ENCODE measurements at regions not wholly inside any gene's neighbourhood (a gene's known extent, or its start where the extent isn't known, plus 50 kb on each side); places are given as distances from the start of the nearest gene placed in this dataset.

DNA sequence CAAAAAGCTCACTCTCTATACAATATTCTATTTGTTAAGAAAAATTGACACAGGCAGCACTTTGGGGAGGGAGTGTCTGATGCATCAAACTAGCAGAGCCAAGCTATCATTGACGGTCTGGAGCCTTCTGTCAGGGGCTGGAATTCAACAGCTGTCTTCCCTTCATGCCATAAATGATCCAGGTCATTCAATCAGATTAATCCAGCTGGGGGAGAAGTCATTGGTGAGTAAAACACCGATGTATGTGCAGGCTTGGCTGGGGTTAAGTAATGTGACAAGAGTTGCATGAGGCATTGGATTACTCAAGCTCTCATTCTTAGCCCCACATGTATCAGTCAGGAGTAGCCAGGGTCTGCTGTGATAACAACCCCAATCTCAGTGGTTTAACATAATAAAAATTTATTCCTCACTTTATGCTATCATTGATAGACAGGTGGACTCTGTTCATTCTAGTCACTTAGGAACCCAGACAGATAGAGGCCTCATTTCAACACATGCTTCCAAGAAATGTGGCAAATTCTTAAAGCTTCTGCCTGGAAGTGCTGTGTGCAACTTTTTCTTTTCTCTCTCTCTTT, 118.1 kb upstream of the GADD45A start:
- DNase-seq (ENCODE audit: low read depth, low spot score) (no peak), ATAC-seq (no peak)
- Histone ChIP-seq H3K27me3 (ENCODE audit: control insufficient read depth, insufficient read depth, low read length) (no peaks in the 10 kb centered on the region), H3K9me3 (ENCODE audit: control insufficient read depth, insufficient read depth, low read depth, low read length) (no peaks in the 10 kb centered on the region), H3K36me3 (ENCODE audit: control insufficient read depth, insufficient read depth, low read length) (no peaks in the 10 kb centered on the region), H3K27ac (ENCODE audit: low read length) (peak overlapping the region; percentile 78; the same call in 1 of the 2 replicates), H3K4me1 (ENCODE audit: control insufficient read depth, insufficient read depth, low read length) (peaks cover 34% of the 10 kb centered on the region), H3K4me3 (ENCODE audit: low read depth in 2 of 2, low read length in 2 of 2) (no peak overlapping the region)
- BruUV-seq (replicated peaks): no TSS peak
- TF ChIP-seq POLR2AphosphoS5 (IDR thresholded peaks at IDR 0.05; ENCODE audit: low read depth, low read length): no peak
- intact Hi-C loops (cut with micrococcal nuclease; ENCODE audit: unreplicated experiment) (no loop called here), in situ Hi-C loops (cut with HindIII; ENCODE audit: low pct_unique_long_range_greater_than_20kb, low sequenced_read_pairs) (no loop called here)
- ChIA-PET CTCF (no interaction called here), POLR2A (no interaction called here)

- Histone ChIP-seq H3K27ac (ENCODE audit: low read length) (peak overlapping the region; percentile 95), H3K4me1 (ENCODE audit: control insufficient read depth, insufficient read depth, low read length) (peaks cover 42% of the 10 kb centered on the region), H3K9me3 (ENCODE audit: control insufficient read depth, insufficient read depth, low read depth, low read length) (no peaks in the 10 kb centered on the region), H3K27me3 (ENCODE audit: control insufficient read depth, insufficient read depth, low read length) (no peaks in the 10 kb centered on the region), H3K36me3 (ENCODE audit: control insufficient read depth, insufficient read depth, low read length) (no peaks in the 10 kb centered on the region), H3K4me3 (ENCODE audit: low read depth in 2 of 2, low read length in 2 of 2) (no peak overlapping the region)
- in situ Hi-C loops (cut with HindIII; ENCODE audit: low pct_unique_long_range_greater_than_20kb, low sequenced_read_pairs) (no loop called here), intact Hi-C loops (cut with micrococcal nuclease; ENCODE audit: unreplicated experiment) (no loop called here)
- ATAC-seq (peak; percentile 87), DNase-seq (ENCODE audit: low read depth, low spot score) (no peak)
- TF ChIP-seq, protein P1, sequence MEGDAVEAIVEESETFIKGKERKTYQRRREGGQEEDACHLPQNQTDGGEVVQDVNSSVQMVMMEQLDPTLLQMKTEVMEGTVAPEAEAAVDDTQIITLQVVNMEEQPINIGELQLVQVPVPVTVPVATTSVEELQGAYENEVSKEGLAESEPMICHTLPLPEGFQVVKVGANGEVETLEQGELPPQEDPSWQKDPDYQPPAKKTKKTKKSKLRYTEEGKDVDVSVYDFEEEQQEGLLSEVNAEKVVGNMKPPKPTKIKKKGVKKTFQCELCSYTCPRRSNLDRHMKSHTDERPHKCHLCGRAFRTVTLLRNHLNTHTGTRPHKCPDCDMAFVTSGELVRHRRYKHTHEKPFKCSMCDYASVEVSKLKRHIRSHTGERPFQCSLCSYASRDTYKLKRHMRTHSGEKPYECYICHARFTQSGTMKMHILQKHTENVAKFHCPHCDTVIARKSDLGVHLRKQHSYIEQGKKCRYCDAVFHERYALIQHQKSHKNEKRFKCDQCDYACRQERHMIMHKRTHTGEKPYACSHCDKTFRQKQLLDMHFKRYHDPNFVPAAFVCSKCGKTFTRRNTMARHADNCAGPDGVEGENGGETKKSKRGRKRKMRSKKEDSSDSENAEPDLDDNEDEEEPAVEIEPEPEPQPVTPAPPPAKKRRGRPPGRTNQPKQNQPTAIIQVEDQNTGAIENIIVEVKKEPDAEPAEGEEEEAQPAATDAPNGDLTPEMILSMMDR (IDR thresholded peaks at IDR 0.05): no peak
- peak; percentile 56; the same call in 1 of the 2 replicates for TF ChIP-seq POLR2AphosphoS5 (IDR thresholded peaks at IDR 0.05; ENCODE audit: low read depth, low read length)
- BruUV-seq (replicated peaks): no TSS peak
- CTCF ChIA-PET: interaction anchor here (0.6 to 1.6 kb wide), 2 partner anchors 9 to 129 kb away, joined by 3 to 6 read pairs; no protein-coding TSS in a partner anchor
- POLR2A ChIA-PET: interaction anchor here (1.6 to 1.8 kb wide), 2 partner anchors 48 to 114 kb away, joined by 8 to 9 read pairs; partner anchors contain the start of gene GADD45A
Observed at GRCh38 chr1:67570486-67571143, 114.4 kb upstream of the GADD45A start.

DNA sequence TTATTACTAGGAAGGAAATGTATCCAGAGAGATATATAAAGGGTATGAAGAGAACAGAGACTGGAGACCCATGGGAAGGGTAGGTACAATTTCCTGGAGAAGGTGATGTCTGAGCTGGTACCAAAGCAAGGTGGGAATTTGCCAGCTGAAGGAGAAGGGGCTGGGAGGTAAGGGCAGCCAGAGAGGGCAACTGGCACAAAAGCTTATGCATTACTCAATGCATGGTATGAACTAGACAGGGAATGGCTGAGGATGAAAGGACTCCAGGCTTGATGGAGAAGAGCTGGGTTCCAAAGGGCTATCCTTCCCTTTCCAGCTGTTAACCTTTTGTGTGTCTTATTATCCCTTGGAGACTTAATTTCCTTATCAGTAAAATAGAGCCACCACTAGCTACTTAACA, 113.6 kb upstream of the GADD45A start:
- no TSS peak for BruUV-seq (replicated peaks)
- intact Hi-C loops (cut with micrococcal nuclease; ENCODE audit: unreplicated experiment): no loop called here
- ChIA-PET CTCF (no interaction called here), POLR2A (interaction anchor here (1.6 to 1.9 kb wide), 3 partner anchors 10 to 113 kb away, joined by 5 to 9 read pairs (median 8); partner anchors contain the start of gene GADD45A)
- TF ChIP-seq, protein P2, sequence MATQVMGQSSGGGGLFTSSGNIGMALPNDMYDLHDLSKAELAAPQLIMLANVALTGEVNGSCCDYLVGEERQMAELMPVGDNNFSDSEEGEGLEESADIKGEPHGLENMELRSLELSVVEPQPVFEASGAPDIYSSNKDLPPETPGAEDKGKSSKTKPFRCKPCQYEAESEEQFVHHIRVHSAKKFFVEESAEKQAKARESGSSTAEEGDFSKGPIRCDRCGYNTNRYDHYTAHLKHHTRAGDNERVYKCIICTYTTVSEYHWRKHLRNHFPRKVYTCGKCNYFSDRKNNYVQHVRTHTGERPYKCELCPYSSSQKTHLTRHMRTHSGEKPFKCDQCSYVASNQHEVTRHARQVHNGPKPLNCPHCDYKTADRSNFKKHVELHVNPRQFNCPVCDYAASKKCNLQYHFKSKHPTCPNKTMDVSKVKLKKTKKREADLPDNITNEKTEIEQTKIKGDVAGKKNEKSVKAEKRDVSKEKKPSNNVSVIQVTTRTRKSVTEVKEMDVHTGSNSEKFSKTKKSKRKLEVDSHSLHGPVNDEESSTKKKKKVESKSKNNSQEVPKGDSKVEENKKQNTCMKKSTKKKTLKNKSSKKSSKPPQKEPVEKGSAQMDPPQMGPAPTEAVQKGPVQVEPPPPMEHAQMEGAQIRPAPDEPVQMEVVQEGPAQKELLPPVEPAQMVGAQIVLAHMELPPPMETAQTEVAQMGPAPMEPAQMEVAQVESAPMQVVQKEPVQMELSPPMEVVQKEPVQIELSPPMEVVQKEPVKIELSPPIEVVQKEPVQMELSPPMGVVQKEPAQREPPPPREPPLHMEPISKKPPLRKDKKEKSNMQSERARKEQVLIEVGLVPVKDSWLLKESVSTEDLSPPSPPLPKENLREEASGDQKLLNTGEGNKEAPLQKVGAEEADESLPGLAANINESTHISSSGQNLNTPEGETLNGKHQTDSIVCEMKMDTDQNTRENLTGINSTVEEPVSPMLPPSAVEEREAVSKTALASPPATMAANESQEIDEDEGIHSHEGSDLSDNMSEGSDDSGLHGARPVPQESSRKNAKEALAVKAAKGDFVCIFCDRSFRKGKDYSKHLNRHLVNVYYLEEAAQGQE (IDR thresholded peaks at IDR 0.05; ENCODE audit: insufficient read depth in 1 of 2, low read depth in 2 of 2, low read length in 1 of 2): no peak
- H3K4me1 ChIP-seq (ENCODE audit: control insufficient read depth, insufficient read depth, low read length): peaks cover 42% of the 10 kb centered on the region
- no peaks in the 10 kb centered on the region for H3K36me3 ChIP-seq (ENCODE audit: control insufficient read depth, insufficient read depth, low read length)
- ATAC-seq: no peak
- in situ Hi-C loops (cut with HindIII; ENCODE audit: low pct_unique_long_range_greater_than_20kb, low sequenced_read_pairs): no loop called here
- peak overlapping the region; percentile 95 for H3K27ac ChIP-seq (ENCODE audit: low read length)
- H3K4me3 ChIP-seq (ENCODE audit: low read depth in 2 of 2, low read length in 2 of 2): no peak overlapping the region
- DNase-seq (ENCODE audit: low read depth, low spot score): no peak
- no peaks in the 10 kb centered on the region for H3K9me3 ChIP-seq (ENCODE audit: control insufficient read depth, insufficient read depth, low read depth, low read length)
- no peaks in the 10 kb centered on the region for H3K27me3 ChIP-seq (ENCODE audit: control insufficient read depth, insufficient read depth, low read length)
